ENCODE measurements at regions not wholly inside any gene's neighbourhood (a gene's known extent, or its start where the extent isn't known, plus 50 kb on each side); places are given as distances from the start of the nearest gene placed in this dataset.

- TF ChIP-seq CTCF (conservative IDR thresholded peaks at IDR 0.05; ENCODE audit: low read depth in 2 of 2) (no peak), CREB1 (CRISPR knock-in tag; IDR thresholded peaks at IDR 0.05; ENCODE audit: low read depth) (no peak), EZH2 (IDR thresholded peaks at IDR 0.05; ENCODE audit: low read depth, unreplicated experiment) (no peak), JUNB (IDR thresholded peaks at IDR 0.05; ENCODE audit: unreplicated experiment) (no peak), EZH2phosphoT487 (IDR thresholded peaks at IDR 0.05; ENCODE audit: unreplicated experiment) (no peak), REST (IDR thresholded peaks at IDR 0.05; ENCODE audit: unreplicated experiment) (no peak), POLR2AphosphoS5 (IDR thresholded peaks at IDR 0.05; ENCODE audit: low read depth) (no peak), ETS1 (IDR thresholded peaks at IDR 0.05) (no peak), ZNF331 (CRISPR knock-in tag; IDR thresholded peaks at IDR 0.05; ENCODE audit: low read depth) (no peak), NANOG (IDR thresholded peaks at IDR 0.05; ENCODE audit: borderline replicate concordance) (no peak), STAT1 (IDR thresholded peaks at IDR 0.05; ENCODE audit: unreplicated experiment) (no peak), ZNF114 (CRISPR knock-in tag; IDR thresholded peaks at IDR 0.05) (no peak)
- TF ChIP-seq, protein P1, sequence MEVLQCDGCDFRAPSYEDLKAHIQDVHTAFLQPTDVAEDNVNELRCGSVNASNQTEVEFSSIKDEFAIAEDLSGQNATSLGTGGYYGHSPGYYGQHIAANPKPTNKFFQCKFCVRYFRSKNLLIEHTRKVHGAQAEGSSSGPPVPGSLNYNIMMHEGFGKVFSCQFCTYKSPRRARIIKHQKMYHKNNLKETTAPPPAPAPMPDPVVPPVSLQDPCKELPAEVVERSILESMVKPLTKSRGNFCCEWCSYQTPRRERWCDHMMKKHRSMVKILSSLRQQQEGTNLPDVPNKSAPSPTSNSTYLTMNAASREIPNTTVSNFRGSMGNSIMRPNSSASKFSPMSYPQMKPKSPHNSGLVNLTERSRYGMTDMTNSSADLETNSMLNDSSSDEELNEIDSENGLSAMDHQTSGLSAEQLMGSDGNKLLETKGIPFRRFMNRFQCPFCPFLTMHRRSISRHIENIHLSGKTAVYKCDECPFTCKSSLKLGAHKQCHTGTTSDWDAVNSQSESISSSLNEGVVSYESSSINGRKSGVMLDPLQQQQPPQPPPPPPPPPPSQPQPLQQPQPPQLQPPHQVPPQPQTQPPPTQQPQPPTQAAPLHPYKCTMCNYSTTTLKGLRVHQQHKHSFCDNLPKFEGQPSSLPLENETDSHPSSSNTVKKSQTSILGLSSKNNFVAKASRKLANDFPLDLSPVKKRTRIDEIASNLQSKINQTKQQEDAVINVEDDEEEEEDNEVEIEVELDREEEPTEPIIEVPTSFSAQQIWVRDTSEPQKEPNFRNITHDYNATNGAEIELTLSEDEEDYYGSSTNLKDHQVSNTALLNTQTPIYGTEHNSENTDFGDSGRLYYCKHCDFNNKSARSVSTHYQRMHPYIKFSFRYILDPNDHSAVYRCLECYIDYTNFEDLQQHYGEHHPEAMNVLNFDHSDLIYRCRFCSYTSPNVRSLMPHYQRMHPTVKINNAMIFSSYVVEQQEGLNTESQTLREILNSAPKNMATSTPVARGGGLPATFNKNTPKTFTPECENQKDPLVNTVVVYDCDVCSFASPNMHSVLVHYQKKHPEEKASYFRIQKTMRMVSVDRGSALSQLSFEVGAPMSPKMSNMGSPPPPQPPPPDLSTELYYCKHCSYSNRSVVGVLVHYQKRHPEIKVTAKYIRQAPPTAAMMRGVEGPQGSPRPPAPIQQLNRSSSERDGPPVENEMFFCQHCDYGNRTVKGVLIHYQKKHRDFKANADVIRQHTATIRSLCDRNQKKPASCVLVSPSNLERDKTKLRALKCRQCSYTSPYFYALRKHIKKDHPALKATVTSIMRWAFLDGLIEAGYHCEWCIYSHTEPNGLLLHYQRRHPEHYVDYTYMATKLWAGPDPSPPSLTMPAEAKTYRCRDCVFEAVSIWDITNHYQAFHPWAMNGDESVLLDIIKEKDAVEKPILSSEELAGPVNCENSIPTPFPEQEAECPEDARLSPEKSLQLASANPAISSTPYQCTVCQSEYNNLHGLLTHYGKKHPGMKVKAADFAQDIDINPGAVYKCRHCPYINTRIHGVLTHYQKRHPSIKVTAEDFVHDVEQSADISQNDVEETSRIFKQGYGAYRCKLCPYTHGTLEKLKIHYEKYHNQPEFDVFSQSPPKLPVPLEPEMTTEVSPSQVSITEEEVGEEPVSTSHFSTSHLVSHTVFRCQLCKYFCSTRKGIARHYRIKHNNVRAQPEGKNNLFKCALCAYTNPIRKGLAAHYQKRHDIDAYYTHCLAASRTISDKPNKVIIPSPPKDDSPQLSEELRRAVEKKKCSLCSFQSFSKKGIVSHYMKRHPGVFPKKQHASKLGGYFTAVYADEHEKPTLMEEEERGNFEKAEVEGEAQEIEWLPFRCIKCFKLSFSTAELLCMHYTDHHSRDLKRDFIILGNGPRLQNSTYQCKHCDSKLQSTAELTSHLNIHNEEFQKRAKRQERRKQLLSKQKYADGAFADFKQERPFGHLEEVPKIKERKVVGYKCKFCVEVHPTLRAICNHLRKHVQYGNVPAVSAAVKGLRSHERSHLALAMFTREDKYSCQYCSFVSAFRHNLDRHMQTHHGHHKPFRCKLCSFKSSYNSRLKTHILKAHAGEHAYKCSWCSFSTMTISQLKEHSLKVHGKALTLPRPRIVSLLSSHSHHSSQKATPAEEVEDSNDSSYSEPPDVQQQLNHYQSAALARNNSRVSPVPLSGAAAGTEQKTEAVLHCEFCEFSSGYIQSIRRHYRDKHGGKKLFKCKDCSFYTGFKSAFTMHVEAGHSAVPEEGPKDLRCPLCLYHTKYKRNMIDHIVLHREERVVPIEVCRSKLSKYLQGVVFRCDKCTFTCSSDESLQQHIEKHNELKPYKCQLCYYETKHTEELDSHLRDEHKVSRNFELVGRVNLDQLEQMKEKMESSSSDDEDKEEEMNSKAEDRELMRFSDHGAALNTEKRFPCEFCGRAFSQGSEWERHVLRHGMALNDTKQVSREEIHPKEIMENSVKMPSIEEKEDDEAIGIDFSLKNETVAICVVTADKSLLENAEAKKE (CRISPR knock-in tag; IDR thresholded peaks at IDR 0.05) = no peak
Measured at GRCh38 chr9:40925149-40925548, 203.3 kb downstream of the FOXD4L6 start.
